GM12891 (cell line): ENCODE measurements at regions not wholly inside any gene's neighbourhood (a gene's known extent, or its start where the extent isn't known, plus 50 kb on each side); places are given as distances from the start of the nearest gene placed in this dataset.

ENCODE experiments used
- POLR2A ChIP-seq: IDR thresholded peaks from 2 replicates; pipeline ENCODE4 v1.6.1; 2011; ENCODE audit warnings: low read depth, low read length, control low read depth
- POLR2AphosphoS5 ChIP-seq: IDR thresholded peaks from 2 replicates; pipeline ENCODE4 v1.6.1; 2011; ENCODE audit warnings: low read depth, low read length, control low read depth
- POU2F2 ChIP-seq: IDR thresholded peaks from 2 replicates; pipeline ENCODE4 v1.6.1; 2011; ENCODE audit warnings: low read depth, mild to moderate bottlenecking, control low read depth, low read length, moderate library complexity
- SPI1 ChIP-seq: IDR thresholded peaks from 2 replicates; pipeline ENCODE4 v1.6.1; 2011; ENCODE audit warnings: low read depth, low read length, control low read depth
- TAF1 ChIP-seq: IDR thresholded peaks from 2 replicates; pipeline ENCODE4 v1.6.1; 2011; ENCODE audit warnings: low read depth, low read length, control low read depth

DNA sequence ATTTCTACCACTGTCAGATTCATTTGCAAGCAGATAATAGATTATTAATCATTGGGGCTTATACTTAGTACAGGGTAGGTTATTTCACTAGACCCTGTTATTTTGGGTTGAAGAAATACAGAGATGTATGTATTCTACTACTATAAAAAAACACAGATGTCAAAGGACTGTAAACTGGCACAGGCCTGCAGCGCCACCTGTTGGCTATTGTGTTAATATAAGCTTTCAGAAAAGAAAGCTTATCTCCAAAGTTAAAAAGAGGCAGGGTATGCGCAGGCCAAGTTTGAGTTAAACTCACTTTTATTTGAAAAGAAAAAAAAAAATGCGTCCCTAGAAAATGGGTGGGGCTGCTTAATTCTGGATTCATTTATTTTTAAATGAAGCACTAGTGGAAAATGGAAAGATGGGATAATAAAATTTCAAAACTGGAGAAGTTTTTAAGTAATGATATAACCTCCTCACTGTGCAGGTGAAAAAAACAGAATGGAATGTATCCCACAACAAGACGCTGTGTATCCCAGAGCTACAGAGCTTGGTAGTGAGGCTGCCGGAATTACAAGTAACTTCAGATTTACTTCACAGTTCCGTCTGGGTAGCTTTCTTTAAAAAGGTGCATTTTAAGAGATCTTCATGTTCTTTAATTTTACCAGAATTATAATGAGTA, 407.2 kb upstream of the TGFBR2 start:
- TF ChIP-seq POLR2A: no peak
- TF ChIP-seq POLR2AphosphoS5: no peak
- no peak for TF ChIP-seq SPI1
- no peak for TF ChIP-seq TAF1
- no peak for TF ChIP-seq POU2F2
